SK-N-SH treated with all-trans-retinoic acid at 6 μM for 48 hours (cell line): ENCODE measurements at regions not wholly inside any gene's neighbourhood (a gene's known extent, or its start where the extent isn't known, plus 50 kb on each side); places are given as distances from the start of the nearest gene placed in this dataset.

ENCODE experiments used
- ARNTL ChIP-seq: fragments of 450-650 bp; formaldehyde crosslinking; IDR thresholded peaks from 2 replicates; pipeline ENCODE4 v1.5.0; 2020; ENCODE audit warnings: low read depth, mild to moderate bottlenecking, moderate library complexity, borderline replicate concordance
- CSDC2 ChIP-seq: fragments of 250-450 bp; sonication (Bioruptor Pico); IDR thresholded peaks from 2 replicates; pipeline ENCODE4 v1.5.0; 2020; ENCODE audit warnings: mild to moderate bottlenecking, moderate library complexity
- ISL1 ChIP-seq: fragments of 250-450 bp; sonication (Bioruptor Pico); IDR thresholded peaks from 2 replicates; pipeline ENCODE4 v2.1.2; 2022; ENCODE audit warnings: mild to moderate bottlenecking, moderate library complexity
- OSR1 ChIP-seq: fragments of 250-450 bp; sonication (Bioruptor Pico); IDR thresholded peaks from 2 replicates; pipeline ENCODE4 v1.8.0; 2022; ENCODE audit warnings: moderate library complexity, mild to moderate bottlenecking, inconsistent platforms
- TF ChIP-seq, protein P1 (sequence below): fragments of 250-450 bp; sonication (Bioruptor Pico); IDR thresholded peaks from 2 replicates; pipeline ENCODE4 v1.8.0; 2020; ENCODE audit warnings: mild to moderate bottlenecking, moderate library complexity, borderline replicate concordance

DNA sequence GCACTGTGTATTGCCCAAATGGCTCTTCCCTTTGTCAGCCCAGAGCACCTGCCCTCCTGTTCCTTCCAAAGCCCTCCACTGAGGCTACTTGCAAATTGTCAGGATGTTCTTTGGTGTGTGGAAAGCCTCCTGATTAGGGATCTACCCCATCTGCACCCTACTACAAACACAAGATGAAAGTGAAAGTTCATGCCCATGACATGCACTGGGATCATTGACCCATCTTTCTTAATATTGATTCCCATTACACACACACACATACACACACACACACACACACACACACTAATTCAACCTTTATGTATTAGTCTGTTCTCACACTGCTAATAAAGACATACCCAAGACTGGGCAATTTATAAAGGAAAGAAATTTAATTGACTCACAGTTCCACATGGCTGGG, 213.7 kb upstream of the IGFBP3 start:
- TF ChIP-seq ISL1 (CRISPR knock-in tag) (no peak), OSR1 (CRISPR knock-in tag) (no peak), CSDC2 (CRISPR knock-in tag) (no peak), ARNTL (CRISPR knock-in tag) (no peak)
- TF ChIP-seq, protein P1, sequence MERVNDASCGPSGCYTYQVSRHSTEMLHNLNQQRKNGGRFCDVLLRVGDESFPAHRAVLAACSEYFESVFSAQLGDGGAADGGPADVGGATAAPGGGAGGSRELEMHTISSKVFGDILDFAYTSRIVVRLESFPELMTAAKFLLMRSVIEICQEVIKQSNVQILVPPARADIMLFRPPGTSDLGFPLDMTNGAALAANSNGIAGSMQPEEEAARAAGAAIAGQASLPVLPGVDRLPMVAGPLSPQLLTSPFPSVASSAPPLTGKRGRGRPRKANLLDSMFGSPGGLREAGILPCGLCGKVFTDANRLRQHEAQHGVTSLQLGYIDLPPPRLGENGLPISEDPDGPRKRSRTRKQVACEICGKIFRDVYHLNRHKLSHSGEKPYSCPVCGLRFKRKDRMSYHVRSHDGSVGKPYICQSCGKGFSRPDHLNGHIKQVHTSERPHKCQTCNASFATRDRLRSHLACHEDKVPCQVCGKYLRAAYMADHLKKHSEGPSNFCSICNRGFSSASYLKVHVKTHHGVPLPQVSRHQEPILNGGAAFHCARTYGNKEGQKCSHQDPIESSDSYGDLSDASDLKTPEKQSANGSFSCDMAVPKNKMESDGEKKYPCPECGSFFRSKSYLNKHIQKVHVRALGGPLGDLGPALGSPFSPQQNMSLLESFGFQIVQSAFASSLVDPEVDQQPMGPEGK (CRISPR knock-in tag), result no peak
